ENCODE measurements at regions not wholly inside any gene's neighbourhood (a gene's known extent, or its start where the extent isn't known, plus 50 kb on each side); places are given as distances from the start of the nearest gene placed in this dataset.

- no peaks in the 10 kb centered on the region for H3K79me2 ChIP-seq (ENCODE audit: control insufficient read depth, low read length)
- no peaks in the 10 kb centered on the region for H3F3A ChIP-seq (ENCODE audit: control insufficient read depth, insufficient read depth)
- no peaks in the 10 kb centered on the region for H3K27me3 ChIP-seq (ENCODE audit: control insufficient read depth, low read length)
- no peak overlapping the region for H3K4me2 ChIP-seq (ENCODE audit: low read length)
- TF ChIP-seq CTCF (IDR thresholded peaks at IDR 0.05; ENCODE audit: low read depth, low read length, poor library complexity, severe bottlenecking) = no peak
- TF ChIP-seq EZH2phosphoT487 (IDR thresholded peaks at IDR 0.05; ENCODE audit: borderline replicate concordance, low read length) = no peak
- H3K36me3 ChIP-seq (ENCODE audit: control insufficient read depth, low read length) = no peaks in the 10 kb centered on the region
- no peaks in the 10 kb centered on the region for H4K20me1 ChIP-seq (ENCODE audit: control insufficient read depth, insufficient read depth, low read depth, low read length)
- no peaks in the 10 kb centered on the region for H3K4me1 ChIP-seq (ENCODE audit: control insufficient read depth, low read length)
- no peak overlapping the region for H3K27ac ChIP-seq (ENCODE audit: low read depth, low read length)
- H3K9me3 ChIP-seq (ENCODE audit: control insufficient read depth, insufficient read depth, low read length) = no peaks in the 10 kb centered on the region
- no peak overlapping the region for H3K4me3 ChIP-seq (ENCODE audit: low read length)
- H3K9me2 ChIP-seq (replicated peaks; ENCODE audit: control insufficient read depth, low read length) = no peaks in the 10 kb centered on the region
Observed at GRCh38 chr2:181810823-181811695, 80.5 kb upstream of the ITPRID2 start.

GRCh38 chr2:181812106-181812743 is 79.3 kb upstream of the ITPRID2 start:
- Histone ChIP-seq H3K4me1 (ENCODE audit: control insufficient read depth, low read length) (no peaks in the 10 kb centered on the region), H3K4me2 (ENCODE audit: low read length) (no peak overlapping the region), H3K27ac (ENCODE audit: low read depth, low read length) (no peak overlapping the region)

GRCh38 chr2:181814057-181814491 is 77.5 kb upstream of the ITPRID2 start:
- Histone ChIP-seq H3K4me2 (ENCODE audit: low read length) (no peak overlapping the region), H3K79me2 (ENCODE audit: control insufficient read depth, low read length) (no peaks in the 10 kb centered on the region)
- TF ChIP-seq EZH2phosphoT487 (IDR thresholded peaks at IDR 0.05; ENCODE audit: borderline replicate concordance, low read length) (no peak), CTCF (IDR thresholded peaks at IDR 0.05; ENCODE audit: low read depth, low read length, poor library complexity, severe bottlenecking) (no peak)

More at GRCh38 chr2:181812106-181812743, 79.3 kb upstream of the ITPRID2 start:
- Histone ChIP-seq H3K4me3 (ENCODE audit: low read length) (no peak overlapping the region), H3F3A (ENCODE audit: control insufficient read depth, insufficient read depth) (no peaks in the 10 kb centered on the region), H4K20me1 (ENCODE audit: control insufficient read depth, insufficient read depth, low read depth, low read length) (no peaks in the 10 kb centered on the region), H3K9me3 (ENCODE audit: control insufficient read depth, insufficient read depth, low read length) (no peaks in the 10 kb centered on the region), H3K9me2 (replicated peaks; ENCODE audit: control insufficient read depth, low read length) (no peaks in the 10 kb centered on the region), H3K36me3 (ENCODE audit: control insufficient read depth, low read length) (no peaks in the 10 kb centered on the region), H3K27me3 (ENCODE audit: control insufficient read depth, low read length) (no peaks in the 10 kb centered on the region), H3K79me2 (ENCODE audit: control insufficient read depth, low read length) (no peaks in the 10 kb centered on the region)
- no peak for TF ChIP-seq EZH2phosphoT487 (IDR thresholded peaks at IDR 0.05; ENCODE audit: borderline replicate concordance, low read length)
- no peak for TF ChIP-seq CTCF (IDR thresholded peaks at IDR 0.05; ENCODE audit: low read depth, low read length, poor library complexity, severe bottlenecking)

More at GRCh38 chr2:181814057-181814491, 77.5 kb upstream of the ITPRID2 start:
- H3K36me3 ChIP-seq (ENCODE audit: control insufficient read depth, low read length) = no peaks in the 10 kb centered on the region
- no peaks in the 10 kb centered on the region for H3F3A ChIP-seq (ENCODE audit: control insufficient read depth, insufficient read depth)
- H3K27ac ChIP-seq (ENCODE audit: low read depth, low read length) = no peak overlapping the region
- H3K27me3 ChIP-seq (ENCODE audit: control insufficient read depth, low read length) = no peaks in the 10 kb centered on the region
- H4K20me1 ChIP-seq (ENCODE audit: control insufficient read depth, insufficient read depth, low read depth, low read length) = no peaks in the 10 kb centered on the region
- no peaks in the 10 kb centered on the region for H3K9me2 ChIP-seq (replicated peaks; ENCODE audit: control insufficient read depth, low read length)
- H3K4me3 ChIP-seq (ENCODE audit: low read length) = no peak overlapping the region
- H3K4me1 ChIP-seq (ENCODE audit: control insufficient read depth, low read length) = no peaks in the 10 kb centered on the region
- no peaks in the 10 kb centered on the region for H3K9me3 ChIP-seq (ENCODE audit: control insufficient read depth, insufficient read depth, low read length)
